GM23338 (cell line): ENCODE measurements at regions not wholly inside any gene's neighbourhood (a gene's known extent, or its start where the extent isn't known, plus 50 kb on each side); places are given as distances from the start of the nearest gene placed in this dataset.
A peak's percentile ranks its signal among the peaks of the same experiment; 100 is the strongest.

Experiments used
- ATAC-seq: fragments of 200-7000 bp; cut with Tn5 transposase; 3 replicates; pipeline ENCODE4 v1.9.1; 2020
- DNase-seq: peaks from one replicate; pipeline ENCODE4 v3.0.0-alpha.2; 2015; ENCODE audit warnings: low spot score
- H2AFZ ChIP-seq: fragments of 200-600 bp; sonication (generic); 2 replicates; pipeline ENCODE4 v1.8.0; 2016; ENCODE audit warnings: antibody characterized with exemption, mild to moderate bottlenecking, moderate library complexity
- H3F3A ChIP-seq: fragments of 200-600 bp; sonication (generic); replicated peaks from 2 replicates; pipeline ENCODE4 v1.8.0; 2017; ENCODE audit warnings: antibody characterized with exemption, mixed run types, low read depth
- H3K27ac ChIP-seq: fragments of 200-600 bp; sonication (generic); 2 replicates; pipeline ENCODE4 v1.6.1; 2016; ENCODE audit warnings: low read depth
- H3K27me3 ChIP-seq: fragments of 200-600 bp; sonication (generic); 2 replicates; pipeline ENCODE4 v1.8.0; 2016; ENCODE audit warnings: mild to moderate bottlenecking, mixed run types, moderate library complexity; ENCODE audit not compliant: insufficient read depth
- H3K36me3 ChIP-seq: fragments of 200-600 bp; sonication (generic); 2 replicates; pipeline ENCODE4 v1.8.0; 2016; ENCODE audit warnings: mild to moderate bottlenecking; ENCODE audit not compliant: insufficient read depth
- H3K4me1 ChIP-seq: fragments of 200-600 bp; sonication (generic); 2 replicates; pipeline ENCODE4 v1.8.0; 2016; ENCODE audit warnings: mild to moderate bottlenecking, moderate library complexity; ENCODE audit not compliant: insufficient read depth
- H3K4me2 ChIP-seq: fragments of 200-600 bp; sonication (generic); 2 replicates; pipeline ENCODE4 v1.7.1; 2017; ENCODE audit warnings: mixed run types
- H3K4me3 ChIP-seq: fragments of 200-600 bp; sonication (generic); 2 replicates; pipeline ENCODE4 v1.6.1; 2016; ENCODE audit warnings: mixed run types
- H3K79me2 ChIP-seq: fragments of 200-600 bp; sonication (generic); replicated peaks from 2 replicates; pipeline ENCODE4 v1.8.0; 2017; ENCODE audit warnings: mild to moderate bottlenecking; ENCODE audit not compliant: insufficient read depth
- H3K9me2 ChIP-seq: fragments of 200-600 bp; sonication (generic); 2 replicates; pipeline ENCODE4 v1.8.0; 2017; ENCODE audit not compliant: insufficient read depth
- H4K20me1 ChIP-seq: fragments of 200-600 bp; sonication (generic); replicated peaks from 2 replicates; pipeline ENCODE4 v1.8.0; 2017; ENCODE audit warnings: mild to moderate bottlenecking; ENCODE audit not compliant: insufficient read depth
- H3K27ac Mint-ChIP-seq: 2 replicates; pipeline ENCODE4 v1.8.0; 2020; ENCODE audit warnings: inconsistent platforms, mild to moderate bottlenecking, moderate library complexity, mixed read lengths
- H3K27me3 Mint-ChIP-seq: 3 replicates; pipeline ENCODE4 v1.8.0; 2022; ENCODE audit warnings: low read depth, mild to moderate bottlenecking, moderate library complexity, mixed read lengths, inconsistent platforms; ENCODE audit not compliant: insufficient read depth, poor library complexity
- H3K36me3 Mint-ChIP-seq: 3 replicates; pipeline ENCODE4 v1.8.0; 2021; ENCODE audit warnings: low read depth, mild to moderate bottlenecking, inconsistent platforms, moderate library complexity, mixed read lengths
- H3K4me1 Mint-ChIP-seq: 3 replicates; pipeline ENCODE4 v1.8.0; 2020; ENCODE audit warnings: mild to moderate bottlenecking, inconsistent platforms, mixed read lengths
- H3K4me3 Mint-ChIP-seq: 3 replicates; pipeline ENCODE4 v1.8.0; 2021; ENCODE audit warnings: moderate library complexity, mild to moderate bottlenecking, inconsistent platforms, mixed read lengths
- H3K9me3 Mint-ChIP-seq: 3 replicates; pipeline ENCODE4 v1.8.0; 2020; ENCODE audit warnings: moderate library complexity, mild to moderate bottlenecking, inconsistent platforms, mixed read lengths
- CREB1 ChIP-seq: fragments of 250-450 bp; sonication (Bioruptor Pico); IDR thresholded peaks from 2 replicates; pipeline ENCODE4 v1.5.0; 2020; ENCODE audit warnings: low read depth, mild to moderate bottlenecking, moderate library complexity
- ETS1 ChIP-seq: IDR thresholded peaks from 2 replicates; pipeline ENCODE4 v1.6.1; 2016; ENCODE audit warnings: antibody characterized with exemption
- EZH2phosphoT487 ChIP-seq: fragments of 200-600 bp; sonication (generic); IDR thresholded peaks from one replicate; pipeline ENCODE4 v1.8.1; 2018; ENCODE audit warnings: antibody characterized with exemption; ENCODE audit not compliant: unreplicated experiment
- JUNB ChIP-seq: IDR thresholded peaks from one replicate; pipeline ENCODE4 v1.6.1; 2016; ENCODE audit warnings: antibody characterized with exemption; ENCODE audit not compliant: unreplicated experiment
- NANOG ChIP-seq: IDR thresholded peaks from 2 replicates; pipeline ENCODE4 v1.6.1; 2016; ENCODE audit warnings: antibody characterized with exemption, borderline replicate concordance
- POLR2AphosphoS5 ChIP-seq: IDR thresholded peaks from 2 replicates; pipeline ENCODE4 v1.6.1; 2016; ENCODE audit warnings: antibody characterized with exemption, low read depth
- ZNF114 ChIP-seq: fragments of 250-450 bp; sonication (Bioruptor Pico); IDR thresholded peaks from 2 replicates; pipeline ENCODE4 v1.5.0; 2020; ENCODE audit warnings: mild to moderate bottlenecking, moderate library complexity
- ZNF331 ChIP-seq: fragments of 250-450 bp; sonication (Bioruptor Pico); IDR thresholded peaks from 2 replicates; pipeline ENCODE4 v1.5.0; 2020; ENCODE audit warnings: low read depth, mild to moderate bottlenecking, moderate library complexity
- TF ChIP-seq, protein P1 (sequence below): IDR thresholded peaks from one replicate; pipeline ENCODE4 v1.6.1; 2018; ENCODE audit warnings: antibody characterized with exemption; ENCODE audit not compliant: unreplicated experiment
- TF ChIP-seq, protein P2 (sequence below), 2 experiments: fragments of 200-600 bp in 1 of 2; sonication (generic) in 1 of 2; conservative IDR thresholded peaks; 2 replicates each; pipeline versions ENCODE4 v1.5.1 to v1.6.1; 2016 to 2017; ENCODE audit warnings: antibody characterized with exemption in 2 of 2, low read depth in 2 of 2, mild to moderate bottlenecking in 2 of 2, moderate library complexity in 1 of 2

- no peak overlapping the region for H3K4me3 Mint-ChIP-seq
Observed at GRCh38 chr1:185601189-185601588, 133.0 kb upstream of the HMCN1 start.

More at GRCh38 chr1:185601189-185601588, 133.0 kb upstream of the HMCN1 start:
- H3K27ac Mint-ChIP-seq: no peak overlapping the region
- H3K9me3 Mint-ChIP-seq: no peaks in the 10 kb centered on the region
- H3K4me3 ChIP-seq: no peak overlapping the region
- no peaks in the 10 kb centered on the region for H4K20me1 ChIP-seq
- peak overlapping the region; percentile 47; the same call in 1 of the 2 replicates for H2AFZ ChIP-seq
- H3K27me3 Mint-ChIP-seq: no peaks in the 10 kb centered on the region
- H3K4me1 Mint-ChIP-seq: peaks cover 6% of the 10 kb centered on the region
- H3K79me2 ChIP-seq: no peaks in the 10 kb centered on the region
- no peak overlapping the region for H3K27ac ChIP-seq
- no peaks in the 10 kb centered on the region; the same call in 1 of the 2 replicates for H3K4me1 ChIP-seq
- no peaks in the 10 kb centered on the region for H3F3A ChIP-seq
- no peaks in the 10 kb centered on the region for H3K9me2 ChIP-seq
- no peaks in the 10 kb centered on the region for H3K27me3 ChIP-seq
- no peak overlapping the region for H3K4me2 ChIP-seq
- DNase-seq (no peak), ATAC-seq (no peak)
- no peaks in the 10 kb centered on the region for H3K36me3 ChIP-seq
- TF ChIP-seq JUNB (no peak), CREB1 (no peak), ZNF331 (CRISPR knock-in tag) (no peak), POLR2AphosphoS5 (no peak), NANOG (no peak), ZNF114 (CRISPR knock-in tag) (no peak), ETS1 (no peak), EZH2phosphoT487 (no peak)
- TF ChIP-seq, protein P1, sequence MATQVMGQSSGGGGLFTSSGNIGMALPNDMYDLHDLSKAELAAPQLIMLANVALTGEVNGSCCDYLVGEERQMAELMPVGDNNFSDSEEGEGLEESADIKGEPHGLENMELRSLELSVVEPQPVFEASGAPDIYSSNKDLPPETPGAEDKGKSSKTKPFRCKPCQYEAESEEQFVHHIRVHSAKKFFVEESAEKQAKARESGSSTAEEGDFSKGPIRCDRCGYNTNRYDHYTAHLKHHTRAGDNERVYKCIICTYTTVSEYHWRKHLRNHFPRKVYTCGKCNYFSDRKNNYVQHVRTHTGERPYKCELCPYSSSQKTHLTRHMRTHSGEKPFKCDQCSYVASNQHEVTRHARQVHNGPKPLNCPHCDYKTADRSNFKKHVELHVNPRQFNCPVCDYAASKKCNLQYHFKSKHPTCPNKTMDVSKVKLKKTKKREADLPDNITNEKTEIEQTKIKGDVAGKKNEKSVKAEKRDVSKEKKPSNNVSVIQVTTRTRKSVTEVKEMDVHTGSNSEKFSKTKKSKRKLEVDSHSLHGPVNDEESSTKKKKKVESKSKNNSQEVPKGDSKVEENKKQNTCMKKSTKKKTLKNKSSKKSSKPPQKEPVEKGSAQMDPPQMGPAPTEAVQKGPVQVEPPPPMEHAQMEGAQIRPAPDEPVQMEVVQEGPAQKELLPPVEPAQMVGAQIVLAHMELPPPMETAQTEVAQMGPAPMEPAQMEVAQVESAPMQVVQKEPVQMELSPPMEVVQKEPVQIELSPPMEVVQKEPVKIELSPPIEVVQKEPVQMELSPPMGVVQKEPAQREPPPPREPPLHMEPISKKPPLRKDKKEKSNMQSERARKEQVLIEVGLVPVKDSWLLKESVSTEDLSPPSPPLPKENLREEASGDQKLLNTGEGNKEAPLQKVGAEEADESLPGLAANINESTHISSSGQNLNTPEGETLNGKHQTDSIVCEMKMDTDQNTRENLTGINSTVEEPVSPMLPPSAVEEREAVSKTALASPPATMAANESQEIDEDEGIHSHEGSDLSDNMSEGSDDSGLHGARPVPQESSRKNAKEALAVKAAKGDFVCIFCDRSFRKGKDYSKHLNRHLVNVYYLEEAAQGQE: no peak
- TF ChIP-seq, protein P2, sequence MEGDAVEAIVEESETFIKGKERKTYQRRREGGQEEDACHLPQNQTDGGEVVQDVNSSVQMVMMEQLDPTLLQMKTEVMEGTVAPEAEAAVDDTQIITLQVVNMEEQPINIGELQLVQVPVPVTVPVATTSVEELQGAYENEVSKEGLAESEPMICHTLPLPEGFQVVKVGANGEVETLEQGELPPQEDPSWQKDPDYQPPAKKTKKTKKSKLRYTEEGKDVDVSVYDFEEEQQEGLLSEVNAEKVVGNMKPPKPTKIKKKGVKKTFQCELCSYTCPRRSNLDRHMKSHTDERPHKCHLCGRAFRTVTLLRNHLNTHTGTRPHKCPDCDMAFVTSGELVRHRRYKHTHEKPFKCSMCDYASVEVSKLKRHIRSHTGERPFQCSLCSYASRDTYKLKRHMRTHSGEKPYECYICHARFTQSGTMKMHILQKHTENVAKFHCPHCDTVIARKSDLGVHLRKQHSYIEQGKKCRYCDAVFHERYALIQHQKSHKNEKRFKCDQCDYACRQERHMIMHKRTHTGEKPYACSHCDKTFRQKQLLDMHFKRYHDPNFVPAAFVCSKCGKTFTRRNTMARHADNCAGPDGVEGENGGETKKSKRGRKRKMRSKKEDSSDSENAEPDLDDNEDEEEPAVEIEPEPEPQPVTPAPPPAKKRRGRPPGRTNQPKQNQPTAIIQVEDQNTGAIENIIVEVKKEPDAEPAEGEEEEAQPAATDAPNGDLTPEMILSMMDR (conservative IDR thresholded peaks at IDR 0.05; ENCODE audit: low read depth in 2 of 2): no peak
- H3K36me3 Mint-ChIP-seq: no peaks in the 10 kb centered on the region
